Activated CD4-positive, CD25-positive, alpha-beta regulatory T cell treated with anti-CD3 and anti-CD28 coated beads, Interleukin-2, amount 50 U/mL, for 24 hours (primary cell): ENCODE measurements at regions not wholly inside any gene's neighbourhood (a gene's known extent, or its start where the extent isn't known, plus 50 kb on each side); places are given as distances from the start of the nearest gene placed in this dataset.
"Not testable (repeated sequence)": the region's sequence is repeated elsewhere in the genome, so short reads cannot be mapped to it uniquely, and the experiment has no call there.

Source experiments
- ATAC-seq, 2 donors: fragments of 150-1000 bp; cut with Tn5 transposase; one replicate each; pipeline ENCODE4 v1.10.0; 2021; ENCODE audit warnings: mild to moderate bottlenecking in 1 of 2, moderate library complexity in 1 of 2

DNA sequence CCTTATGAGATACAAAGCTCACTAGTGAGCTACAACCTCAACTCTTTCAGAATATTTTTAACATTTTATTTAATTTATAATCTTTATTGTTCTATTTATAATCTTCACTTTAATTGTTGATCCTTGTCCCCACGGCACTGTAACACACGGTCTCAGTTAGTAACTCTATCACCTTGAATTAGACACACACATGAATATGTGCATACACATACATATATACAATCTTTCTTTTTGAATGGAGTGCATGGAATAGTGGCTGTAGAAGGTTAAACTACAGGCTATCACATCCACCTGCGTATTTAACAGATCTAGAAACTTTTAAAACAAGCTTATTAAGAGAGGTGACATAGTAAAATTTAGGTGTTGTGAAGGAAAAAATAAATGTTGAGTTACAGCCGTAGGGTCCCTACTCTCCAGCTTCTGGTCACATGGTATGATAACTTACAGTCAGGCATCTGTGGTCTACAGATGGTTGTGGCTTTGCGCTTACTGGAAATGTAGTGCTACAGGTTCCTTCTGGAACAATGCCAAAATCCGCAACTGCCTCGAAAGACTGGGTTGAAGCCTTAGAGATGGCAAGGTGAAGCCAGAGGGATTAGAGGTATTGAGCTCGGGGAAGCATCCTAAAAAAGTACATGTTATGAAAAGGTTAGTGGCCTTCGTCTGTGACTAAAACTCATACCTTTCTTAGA, 1324.1 kb upstream of the SLC39A10 start:
- no peak for ATAC-seq

DNA sequence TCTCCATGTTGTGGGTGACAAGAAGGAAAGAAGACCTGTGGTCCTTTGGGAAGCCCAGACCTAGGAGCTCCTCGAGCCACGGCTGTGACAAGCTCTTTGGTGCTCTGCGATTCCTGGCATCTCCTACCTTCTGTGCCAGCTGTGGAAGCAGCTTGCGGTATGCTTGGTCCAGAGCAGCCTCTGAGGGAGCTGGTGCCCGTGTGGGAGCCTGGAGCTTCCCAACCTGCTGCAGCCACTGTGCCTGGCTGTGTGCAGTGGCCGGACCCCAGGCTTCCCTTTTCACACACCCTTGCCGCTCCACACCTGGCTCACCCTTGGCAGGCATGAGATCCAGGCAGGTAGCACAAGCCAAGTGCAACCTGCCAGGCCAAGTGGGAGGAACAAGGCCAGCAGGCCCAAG, 1328.6 kb upstream of the SLC39A10 start:
- no peak for ATAC-seq

DNA sequence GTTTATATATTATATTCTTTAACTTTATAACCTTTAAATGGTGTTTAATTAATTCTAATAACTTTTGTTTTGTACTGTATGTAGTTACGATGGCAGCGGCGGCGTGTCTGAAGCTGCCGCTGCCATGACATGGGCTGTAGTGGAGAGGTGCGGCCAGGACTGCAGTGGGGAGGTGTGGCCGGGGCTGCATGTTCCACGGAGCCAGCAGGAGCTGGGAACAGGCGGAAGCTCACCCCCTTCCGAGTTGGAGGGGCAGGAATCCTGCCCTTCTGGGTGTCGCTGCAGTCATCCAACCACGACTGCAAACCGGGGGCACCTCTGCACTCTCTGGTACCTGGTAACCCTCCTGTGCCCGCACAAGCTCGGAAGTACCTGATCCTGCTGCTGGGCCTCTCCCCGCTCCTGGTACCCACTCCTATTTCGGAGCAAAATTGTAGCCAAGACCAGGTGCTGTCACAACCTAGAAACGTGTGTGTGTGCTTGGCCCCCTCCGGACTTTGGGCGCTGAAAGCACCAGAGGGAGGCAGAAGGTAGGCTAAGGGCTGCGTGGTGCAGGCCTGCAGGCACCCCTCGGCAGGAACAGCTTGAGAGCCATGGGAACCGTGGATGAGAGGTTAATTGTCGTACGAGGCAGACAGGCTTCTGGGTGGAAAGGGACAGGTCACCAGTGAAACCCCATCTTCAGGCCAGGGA, 1329.7 kb upstream of the SLC39A10 start:
- ATAC-seq: no peak

DNA sequence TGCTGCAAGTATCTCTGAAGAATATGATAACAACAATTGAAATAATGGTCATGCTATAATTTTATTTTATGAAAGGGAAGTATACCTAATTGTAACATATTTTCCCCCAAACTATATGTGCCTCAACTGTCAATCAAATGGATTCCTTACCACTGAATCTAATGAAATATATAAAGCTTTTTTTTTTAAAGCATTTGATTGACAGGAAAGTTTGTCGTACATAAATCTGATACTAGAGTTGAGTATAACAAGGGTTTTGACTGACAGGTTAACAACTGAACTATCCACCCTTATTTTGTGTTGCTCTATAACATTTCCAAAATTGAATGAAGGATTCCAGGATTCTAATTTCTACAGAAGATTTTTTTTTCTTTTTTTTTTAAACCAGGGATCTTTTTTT, 1333.3 kb upstream of the SLC39A10 start:
- ATAC-seq: no peak

DNA sequence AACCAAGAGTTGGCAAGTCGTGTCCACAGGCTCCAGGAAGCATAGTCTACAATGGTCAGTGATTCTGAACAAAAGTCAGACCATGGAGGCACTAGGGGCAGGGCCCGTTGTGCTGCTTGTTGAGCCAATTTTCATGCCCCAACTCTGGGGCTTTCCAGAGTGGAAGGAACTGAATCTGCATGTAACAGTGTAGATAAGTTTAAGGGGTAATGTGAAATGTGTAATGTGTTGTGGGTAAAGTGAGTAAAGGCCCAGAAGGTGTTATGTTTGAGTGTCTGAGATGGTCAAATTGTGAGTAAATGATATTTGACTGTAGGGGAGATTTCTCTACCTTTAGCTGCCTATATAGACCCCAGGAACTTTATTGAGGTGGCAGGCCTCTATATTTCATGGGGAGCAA, 1336.5 kb upstream of the SLC39A10 start:
- no peak for ATAC-seq

DNA sequence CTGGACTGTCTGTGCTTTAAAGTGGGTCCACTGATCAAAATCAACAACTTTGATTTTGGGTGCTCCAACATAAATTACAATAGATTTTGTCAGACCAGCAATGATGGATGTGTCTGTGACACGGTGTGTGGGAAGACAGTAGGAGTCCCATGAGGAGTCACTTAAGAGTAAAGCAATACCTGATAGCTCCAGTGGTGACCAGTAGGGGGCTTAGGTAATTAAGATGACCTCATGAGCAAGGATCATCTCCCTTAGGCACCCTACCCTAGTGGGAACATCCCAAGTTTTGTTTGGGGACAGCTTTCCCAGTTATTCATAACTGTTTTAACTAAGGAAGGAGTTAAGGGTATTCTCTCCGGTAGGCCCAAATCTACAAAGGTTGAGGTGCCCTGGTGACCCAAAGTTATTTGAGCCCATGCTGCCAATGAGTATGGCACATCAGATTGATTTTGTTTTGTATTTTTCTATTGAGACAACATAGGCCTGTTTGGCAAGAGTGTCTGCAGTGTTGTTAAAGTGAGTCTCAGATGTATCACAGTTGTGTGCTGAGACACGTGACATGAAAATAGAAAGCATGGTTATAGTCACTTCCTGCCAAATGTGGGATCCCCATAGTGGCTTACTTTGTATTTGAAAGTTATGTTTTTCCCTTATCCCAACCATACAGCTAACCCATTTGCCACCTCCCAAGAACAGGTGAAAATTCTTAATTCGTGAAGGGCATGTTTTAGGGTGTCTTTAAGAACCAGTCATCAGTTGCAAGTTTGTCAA, 1337.6 kb upstream of the SLC39A10 start:
- ATAC-seq: no peak

DNA sequence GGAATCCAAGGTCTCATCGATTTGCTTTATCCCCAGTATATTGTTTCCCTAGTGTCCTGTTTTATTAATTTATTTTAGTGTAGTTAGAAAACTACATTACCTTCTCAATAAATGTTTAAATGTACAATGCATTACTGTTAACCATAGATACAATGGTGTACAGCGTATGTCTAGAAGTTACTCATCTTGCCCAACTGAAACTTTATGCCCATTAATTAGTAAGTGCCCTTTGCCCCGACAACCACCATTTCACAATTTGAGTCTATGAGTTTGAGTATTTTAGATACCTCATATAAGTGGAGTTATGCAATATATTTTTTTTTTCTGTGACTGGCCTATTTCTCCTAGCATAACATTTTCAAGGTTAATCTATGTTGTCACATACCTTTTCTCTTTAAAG, 1343.0 kb upstream of the SLC39A10 start:
- no peak for ATAC-seq

DNA sequence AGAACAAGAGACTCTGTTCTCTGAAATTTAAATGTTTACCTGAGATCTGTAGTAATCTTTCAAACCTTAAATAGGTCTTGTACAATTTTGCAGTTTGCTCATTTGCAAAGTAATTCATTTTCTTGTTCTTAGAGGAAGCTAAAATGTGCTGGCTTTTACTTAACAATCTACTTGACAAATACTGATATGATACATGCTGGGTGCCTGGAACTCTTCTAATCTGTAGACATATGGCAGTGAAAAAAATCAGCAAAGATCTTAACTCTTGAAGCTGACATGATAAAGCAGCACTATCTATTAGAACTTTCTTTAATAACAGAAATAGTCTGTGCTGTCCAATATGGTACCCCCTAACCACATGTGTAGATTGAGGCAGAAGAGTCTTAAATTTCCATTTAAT, 1352.8 kb upstream of the SLC39A10 start:
- no peak for ATAC-seq

DNA sequence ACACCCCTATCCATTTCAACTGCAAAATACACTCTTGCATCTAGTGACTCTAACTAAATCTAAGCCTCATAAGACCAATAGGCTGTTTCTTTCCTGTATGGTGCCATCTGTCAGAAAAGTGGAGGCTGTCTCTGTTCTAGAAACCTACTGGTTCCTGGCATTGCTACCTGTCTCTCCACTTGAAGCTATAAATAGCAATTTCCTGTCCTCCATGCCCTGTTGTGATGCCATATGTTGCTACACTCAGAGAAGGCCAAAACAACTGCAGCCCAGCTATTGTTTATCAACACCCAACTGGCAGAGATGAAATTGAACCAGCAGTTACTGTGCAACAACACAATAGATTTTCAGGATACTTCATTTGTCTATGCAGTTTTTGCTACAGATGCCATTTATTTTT, 1355.1 kb upstream of the SLC39A10 start:
- no peak for ATAC-seq

DNA sequence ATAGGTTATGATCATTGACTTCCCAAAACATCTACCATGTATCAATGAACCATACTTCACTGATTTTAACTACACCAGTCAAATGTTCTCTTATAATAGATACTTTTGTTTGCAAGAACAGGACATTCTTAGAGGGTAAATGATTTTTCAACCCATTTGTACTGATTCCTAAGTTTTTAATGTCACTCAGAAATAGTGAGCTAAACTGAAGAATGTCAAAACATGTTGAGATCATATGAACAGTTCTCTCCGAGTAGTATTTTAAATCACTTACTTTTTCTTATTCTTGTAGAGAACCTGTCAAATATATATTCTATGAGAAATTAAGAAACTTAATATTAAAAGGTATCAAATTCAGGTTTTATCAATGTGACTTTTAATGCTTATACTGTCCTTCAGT, 1362.9 kb upstream of the SLC39A10 start:
- ATAC-seq: no peak

DNA sequence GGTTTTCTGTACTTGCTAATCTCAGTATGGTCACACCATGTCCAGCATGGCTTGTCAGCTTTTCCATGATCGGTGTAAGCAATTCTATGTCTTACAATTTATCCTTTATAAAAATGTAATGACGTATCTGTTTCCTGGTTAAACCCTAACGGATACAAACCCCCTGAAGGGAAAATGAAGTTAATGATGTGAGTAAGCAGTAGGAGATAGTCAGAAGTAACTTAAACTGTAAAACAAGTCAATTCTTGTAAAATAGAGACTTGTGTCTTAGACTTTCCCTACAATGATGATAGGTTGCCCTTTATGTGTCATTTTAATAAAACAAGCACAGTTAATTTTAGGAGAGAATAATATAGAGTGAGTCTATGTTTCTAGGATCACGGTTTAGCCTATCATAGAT, 1365.9 kb upstream of the SLC39A10 start:
- no peak for ATAC-seq

DNA sequence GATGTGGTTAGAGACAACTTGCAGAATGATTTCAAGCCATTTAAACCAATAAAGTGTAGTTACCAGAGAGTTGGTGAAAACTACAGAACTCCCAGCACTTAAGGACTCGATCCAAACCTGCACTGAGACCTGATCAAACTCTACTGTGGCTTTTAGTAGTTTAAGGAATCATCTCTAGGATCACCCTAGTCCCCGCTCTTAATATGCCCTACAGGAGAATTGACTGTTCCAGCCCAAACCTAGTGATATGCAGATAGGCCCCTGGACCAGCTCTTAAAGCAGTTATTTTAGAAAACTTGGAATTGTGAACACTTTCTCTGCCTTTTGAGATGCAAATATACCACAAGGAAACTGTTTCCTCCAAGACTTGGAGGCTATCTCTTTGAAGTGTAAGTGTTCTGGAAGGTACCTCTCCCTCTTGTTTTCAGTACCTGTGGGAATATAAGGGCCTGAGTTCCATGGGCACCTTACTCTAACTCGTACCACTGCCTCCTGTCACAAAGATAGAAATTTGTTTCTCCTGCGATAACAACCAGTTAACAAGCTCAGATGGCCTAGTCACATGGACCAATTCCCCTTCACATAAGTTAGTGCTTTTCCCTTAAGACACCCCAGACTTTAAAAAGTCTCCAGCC, 1367.2 kb upstream of the SLC39A10 start:
- no peak for ATAC-seq

DNA sequence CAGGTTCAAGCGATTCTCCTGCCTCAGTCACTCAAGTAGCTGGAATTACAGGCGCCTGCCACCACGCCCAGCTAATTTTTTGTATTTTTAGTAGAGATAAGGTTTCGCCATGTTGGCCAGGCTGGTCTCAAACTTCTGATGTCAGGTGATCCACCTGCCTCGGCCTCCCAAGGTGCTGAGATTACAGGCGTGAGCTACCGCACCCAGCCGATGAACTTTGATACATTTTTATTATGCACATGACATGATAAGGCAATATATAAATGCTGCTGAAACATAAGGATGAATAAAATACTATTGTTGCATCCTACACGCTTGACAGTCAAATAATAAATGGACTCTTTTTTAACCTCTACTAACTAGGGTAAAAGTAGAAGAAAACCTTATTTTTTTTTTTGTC, 1380.4 kb upstream of the SLC39A10 start:
- ATAC-seq: not testable (repeated sequence)

DNA sequence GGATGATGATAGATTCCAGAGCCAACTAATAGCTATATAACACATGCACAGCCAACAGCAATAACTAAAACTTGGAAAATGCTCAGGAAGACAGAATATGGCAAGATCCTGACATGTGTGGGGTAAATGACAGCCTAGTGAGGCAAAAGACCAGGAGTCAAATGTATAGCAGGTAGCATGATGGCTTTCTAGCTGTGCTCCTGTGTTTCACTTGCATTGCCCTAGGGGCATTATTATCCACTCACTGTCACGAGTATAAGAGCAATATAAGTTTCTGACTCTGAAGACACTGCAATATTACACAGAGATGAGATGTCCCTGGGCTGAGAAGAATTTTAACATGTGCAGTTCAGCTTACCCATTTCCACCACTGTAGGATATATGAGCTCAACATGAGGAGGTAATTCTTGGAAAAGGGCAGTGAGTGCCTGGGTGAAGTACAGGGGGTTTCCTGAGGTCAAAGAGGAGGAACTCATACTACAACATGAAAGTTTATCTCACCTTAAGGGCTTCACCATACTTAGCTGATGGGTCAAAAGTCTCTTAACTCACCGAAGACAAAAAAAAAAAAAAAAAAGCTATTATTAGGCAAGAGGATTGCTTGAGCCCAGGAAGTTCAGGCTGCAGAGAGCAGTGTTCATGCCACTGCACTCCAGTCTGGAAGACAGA, 1385.6 kb upstream of the SLC39A10 start:
- ATAC-seq: no peak

DNA sequence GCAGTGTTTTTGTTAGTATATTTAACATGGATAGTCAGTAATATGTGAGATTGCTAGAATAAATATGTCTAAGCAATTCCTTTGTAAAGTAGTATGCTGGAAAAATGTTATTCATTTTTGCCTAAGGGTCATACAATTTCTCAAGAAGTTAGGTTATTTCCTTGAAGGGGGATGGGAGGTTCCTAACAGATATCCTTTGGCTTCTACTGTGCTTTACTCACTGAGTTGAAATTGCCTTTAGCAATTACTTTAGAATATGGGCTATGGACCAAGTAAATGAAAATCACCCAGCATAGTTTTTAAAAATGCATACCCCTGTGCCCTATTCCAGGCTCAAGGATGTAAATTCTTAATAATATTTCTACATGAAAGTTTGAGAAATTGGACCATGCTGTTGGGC, 1386.4 kb upstream of the SLC39A10 start:
- ATAC-seq: no peak

DNA sequence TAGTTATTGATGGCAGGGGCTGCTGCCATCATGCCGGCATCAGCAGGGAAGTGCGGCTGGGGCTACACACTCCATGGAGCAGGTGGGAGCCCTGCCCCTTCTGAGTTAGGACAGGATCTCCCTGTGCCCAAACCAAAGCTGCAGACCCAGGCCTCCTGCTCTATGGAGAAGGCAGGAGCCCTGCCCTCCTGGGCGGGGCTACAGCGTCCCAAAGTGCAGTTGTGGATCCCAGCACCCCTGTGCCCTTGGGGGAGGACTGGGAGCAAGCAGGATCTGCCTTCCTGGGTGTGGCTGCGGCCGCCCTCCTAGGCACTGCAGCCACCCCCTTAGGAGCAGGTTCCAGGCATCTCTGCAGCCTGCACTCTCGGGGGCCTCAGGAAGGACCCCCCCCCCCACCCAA, 1392.4 kb upstream of the SLC39A10 start:
- no peak for ATAC-seq

DNA sequence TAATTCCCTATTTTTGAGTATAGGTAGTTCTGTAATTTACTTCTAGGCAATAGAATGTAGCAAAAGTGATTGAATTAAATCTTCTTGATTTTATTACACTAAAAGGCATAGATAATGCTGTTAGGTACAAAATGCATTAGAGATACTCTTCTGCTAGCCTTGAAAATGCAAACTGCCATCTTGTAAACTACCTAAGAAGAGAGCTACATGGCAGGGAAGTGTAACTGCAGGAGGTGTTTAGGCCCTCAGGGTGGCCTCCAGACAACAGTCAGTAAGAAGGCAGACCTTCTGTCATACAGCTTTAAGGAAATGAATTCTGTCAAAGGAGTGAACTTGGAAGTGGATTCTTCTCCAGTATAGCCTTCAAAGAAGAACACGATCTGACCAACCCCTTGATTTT, 1396.8 kb upstream of the SLC39A10 start:
- ATAC-seq: no peak

DNA sequence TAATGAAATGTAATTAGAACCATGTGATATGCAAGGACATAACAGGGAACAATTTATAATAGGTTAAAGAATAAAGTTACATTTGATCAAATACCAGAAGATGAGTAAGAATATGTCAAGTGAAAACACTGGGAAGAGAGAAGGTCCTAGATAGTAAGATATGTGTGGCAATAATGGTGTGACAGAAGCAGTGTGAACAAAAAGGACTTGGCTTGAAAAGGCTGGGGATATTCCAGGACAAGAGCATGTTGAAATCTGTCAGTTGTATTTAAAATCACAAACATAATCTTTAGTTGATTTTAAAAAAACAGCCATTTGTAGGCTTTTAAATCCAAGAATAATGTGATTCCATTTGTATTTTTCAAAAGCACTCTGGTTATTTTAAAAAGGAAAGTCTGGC, 1399.9 kb upstream of the SLC39A10 start:
- ATAC-seq: no peak

DNA sequence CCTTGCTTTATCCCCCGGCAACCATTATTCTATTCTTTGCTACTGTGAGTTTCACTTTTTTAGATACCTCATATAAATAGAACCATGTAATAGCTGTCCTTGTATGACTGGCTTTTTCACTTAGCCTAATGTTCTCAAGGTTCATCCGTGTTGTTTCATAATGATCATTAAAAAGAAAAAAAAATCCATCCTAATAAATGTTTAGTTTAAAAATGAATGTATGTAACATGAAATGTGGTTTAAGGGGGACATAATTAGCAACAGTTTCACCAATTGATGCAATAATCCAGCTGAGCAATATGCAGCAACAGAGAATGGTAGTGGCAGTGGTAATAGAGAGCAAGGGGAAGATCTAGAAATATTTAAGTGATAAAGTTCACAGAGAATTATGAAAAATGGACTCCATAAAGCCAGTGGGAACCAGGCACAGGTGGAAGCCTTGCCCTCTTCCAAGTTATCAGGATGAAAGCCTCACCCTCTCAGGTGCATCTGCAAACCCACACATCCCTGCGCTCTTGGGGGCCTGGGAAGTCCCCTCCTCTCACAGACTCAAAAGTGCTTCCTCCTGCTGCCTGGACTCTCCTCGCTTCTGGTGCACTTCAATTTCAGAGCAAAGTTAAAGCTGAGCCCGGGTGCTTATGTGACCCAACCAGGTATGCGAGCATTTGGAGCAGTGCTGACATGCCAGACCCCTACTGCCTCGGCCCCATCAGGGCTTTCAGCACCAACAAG, 1403.3 kb upstream of the SLC39A10 start:
- ATAC-seq: no peak

DNA sequence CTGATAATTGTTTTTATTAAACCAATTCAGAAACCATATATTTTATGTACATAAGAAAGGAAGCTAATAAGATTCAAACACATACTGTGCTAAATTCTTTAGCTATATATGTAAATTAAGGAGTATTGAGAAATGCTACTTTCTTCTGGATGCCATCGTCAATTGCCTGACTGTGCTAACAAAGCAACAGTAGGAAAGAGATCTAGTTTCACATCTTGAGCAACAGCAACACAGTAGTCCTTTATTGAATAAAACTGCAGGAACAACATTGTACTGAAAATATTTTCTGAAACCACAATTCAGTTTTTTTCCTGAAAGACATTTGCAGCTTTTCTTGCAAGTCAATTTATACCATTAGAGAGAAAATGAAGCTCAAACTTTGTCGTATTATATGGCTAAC, 1404.9 kb upstream of the SLC39A10 start:
- no peak for ATAC-seq

DNA sequence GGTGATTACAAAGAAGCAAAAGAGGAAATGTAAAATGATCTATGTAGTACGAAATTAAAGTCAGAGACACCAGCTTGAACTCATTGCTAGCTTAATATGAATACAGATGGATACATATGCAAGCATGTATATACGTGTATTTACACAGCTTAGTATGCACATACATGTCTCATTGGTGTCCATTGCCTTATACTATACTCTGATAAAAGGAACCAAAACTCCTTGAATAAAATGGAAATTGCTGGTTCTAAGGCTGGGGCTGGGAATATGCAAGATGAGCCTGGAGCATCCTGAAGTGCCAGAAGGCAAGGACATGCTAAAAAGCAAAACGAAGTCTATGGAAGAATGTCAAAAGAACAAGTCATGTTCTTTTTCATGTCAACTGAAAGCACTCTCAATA, 1424.4 kb upstream of the SLC39A10 start:
- no peak for ATAC-seq

DNA sequence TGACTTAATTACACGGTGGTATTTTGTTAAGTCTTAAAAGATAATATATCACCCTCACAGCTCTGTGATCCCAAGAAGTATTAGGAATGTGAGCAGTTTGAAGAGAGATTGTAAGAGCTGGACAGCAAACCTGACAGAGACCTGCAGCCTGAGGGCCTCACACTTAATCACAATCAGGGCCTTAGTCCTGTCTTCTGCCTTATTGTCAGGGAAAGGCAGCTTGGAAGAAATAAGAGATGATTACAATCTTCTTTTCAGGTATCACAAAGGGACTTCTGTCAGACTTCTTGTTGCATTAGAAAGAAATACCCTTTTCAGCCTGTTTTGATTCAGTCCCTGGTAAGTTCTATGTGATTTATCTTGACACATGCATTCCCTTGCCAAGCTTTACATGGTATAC, 1433.8 kb upstream of the SLC39A10 start:
- no peak for ATAC-seq
